VCaP (cell line): ENCODE measurements at regions not wholly inside any gene's neighbourhood (a gene's known extent, or its start where the extent isn't known, plus 50 kb on each side); places are given as distances from the start of the nearest gene placed in this dataset.

Experiments used
- H3K27ac ChIP-seq: fragments of 450-650 bp; 2 replicates; pipeline ENCODE4 v1.5.1; 2017
- TF ChIP-seq, protein P1 (sequence below): fragments of 450-650 bp; conservative IDR thresholded peaks from 2 replicates; pipeline ENCODE4 v1.5.1; 2017; ENCODE audit warnings: mild to moderate bottlenecking, moderate library complexity

DNA sequence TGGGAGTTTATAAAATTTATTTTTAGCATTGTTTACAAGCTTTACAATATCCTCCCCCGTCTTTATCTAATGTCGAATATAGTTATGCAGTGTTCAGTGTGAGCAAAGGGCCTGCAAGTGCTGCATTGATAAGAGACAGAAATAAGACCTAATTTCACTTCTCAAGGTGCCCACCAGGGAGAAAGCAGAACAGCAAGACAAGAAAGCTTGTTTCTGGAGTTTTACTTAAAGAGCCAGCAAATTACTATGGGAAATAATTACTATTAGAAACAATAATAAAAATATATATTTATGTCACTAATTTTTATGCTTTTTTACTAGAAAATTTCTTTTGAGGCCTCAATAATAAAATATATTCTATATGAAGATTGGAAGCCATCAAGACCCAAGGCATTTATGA, 2677.7 kb downstream of the ARAP2 start:
- no peak overlapping the region for H3K27ac ChIP-seq
- TF ChIP-seq, protein P1, sequence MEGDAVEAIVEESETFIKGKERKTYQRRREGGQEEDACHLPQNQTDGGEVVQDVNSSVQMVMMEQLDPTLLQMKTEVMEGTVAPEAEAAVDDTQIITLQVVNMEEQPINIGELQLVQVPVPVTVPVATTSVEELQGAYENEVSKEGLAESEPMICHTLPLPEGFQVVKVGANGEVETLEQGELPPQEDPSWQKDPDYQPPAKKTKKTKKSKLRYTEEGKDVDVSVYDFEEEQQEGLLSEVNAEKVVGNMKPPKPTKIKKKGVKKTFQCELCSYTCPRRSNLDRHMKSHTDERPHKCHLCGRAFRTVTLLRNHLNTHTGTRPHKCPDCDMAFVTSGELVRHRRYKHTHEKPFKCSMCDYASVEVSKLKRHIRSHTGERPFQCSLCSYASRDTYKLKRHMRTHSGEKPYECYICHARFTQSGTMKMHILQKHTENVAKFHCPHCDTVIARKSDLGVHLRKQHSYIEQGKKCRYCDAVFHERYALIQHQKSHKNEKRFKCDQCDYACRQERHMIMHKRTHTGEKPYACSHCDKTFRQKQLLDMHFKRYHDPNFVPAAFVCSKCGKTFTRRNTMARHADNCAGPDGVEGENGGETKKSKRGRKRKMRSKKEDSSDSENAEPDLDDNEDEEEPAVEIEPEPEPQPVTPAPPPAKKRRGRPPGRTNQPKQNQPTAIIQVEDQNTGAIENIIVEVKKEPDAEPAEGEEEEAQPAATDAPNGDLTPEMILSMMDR = no peak

DNA sequence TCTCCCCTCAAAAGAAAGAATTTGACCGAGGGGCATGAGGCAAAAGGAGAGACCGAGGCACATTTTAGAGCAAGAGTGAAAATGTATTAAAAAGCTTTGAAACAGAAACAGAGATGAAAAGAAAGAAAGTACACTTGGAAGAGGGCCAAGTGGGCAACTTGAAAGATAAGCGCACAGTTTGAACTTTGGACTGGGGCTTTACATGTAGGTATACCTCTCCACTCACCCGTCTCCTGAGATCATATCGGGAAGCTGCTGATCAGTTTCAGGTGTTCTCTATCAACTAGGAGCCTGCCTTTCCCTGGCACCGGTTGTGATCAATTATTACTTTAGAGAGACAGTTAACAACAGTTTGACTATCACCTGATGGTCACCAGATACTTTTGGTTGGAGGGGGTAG, 2666.5 kb downstream of the ARAP2 start:
- TF ChIP-seq, protein P1 = no peak
- no peak overlapping the region for H3K27ac ChIP-seq

DNA sequence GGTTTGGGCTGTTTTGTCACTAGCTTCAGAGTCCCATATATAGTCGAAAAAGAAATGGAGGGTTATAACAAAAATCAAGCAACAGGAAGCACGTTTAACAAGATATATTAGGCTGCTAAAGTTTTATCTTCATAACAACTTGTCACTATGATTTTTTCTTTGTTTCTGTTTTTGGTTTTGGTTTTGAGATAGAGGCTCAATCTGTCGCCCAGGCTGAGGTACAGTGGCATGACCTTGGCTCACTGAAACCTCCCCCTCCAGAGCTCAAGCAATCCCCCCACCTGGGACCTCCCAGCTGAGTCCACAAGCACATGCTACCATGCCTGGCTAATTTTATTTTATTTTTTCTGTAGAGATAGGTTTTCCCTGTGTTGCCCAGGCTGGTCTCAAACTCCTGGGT, 2664.4 kb downstream of the ARAP2 start:
- TF ChIP-seq, protein P1 = no peak
- no peak overlapping the region for H3K27ac ChIP-seq

DNA sequence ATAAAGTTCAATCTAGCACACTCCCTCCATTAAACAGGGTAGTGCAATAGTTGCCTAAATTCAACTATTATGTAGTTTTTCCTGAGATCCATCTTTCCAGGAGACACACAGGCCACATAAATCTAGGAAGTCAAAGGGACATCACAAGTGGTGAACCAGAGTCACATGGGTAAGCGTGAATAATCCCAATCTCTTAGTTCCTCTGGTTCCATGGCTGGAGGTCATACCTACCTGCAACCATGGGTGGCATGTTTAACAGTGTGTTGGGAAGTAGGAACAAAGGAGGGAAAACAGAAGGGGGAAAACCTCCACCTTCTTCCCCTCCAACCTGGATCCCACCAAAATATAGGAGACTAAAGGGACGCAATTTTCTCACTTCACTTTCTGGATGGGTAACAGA, 2651.6 kb downstream of the ARAP2 start:
- TF ChIP-seq, protein P1 = no peak
- no peak overlapping the region for H3K27ac ChIP-seq

DNA sequence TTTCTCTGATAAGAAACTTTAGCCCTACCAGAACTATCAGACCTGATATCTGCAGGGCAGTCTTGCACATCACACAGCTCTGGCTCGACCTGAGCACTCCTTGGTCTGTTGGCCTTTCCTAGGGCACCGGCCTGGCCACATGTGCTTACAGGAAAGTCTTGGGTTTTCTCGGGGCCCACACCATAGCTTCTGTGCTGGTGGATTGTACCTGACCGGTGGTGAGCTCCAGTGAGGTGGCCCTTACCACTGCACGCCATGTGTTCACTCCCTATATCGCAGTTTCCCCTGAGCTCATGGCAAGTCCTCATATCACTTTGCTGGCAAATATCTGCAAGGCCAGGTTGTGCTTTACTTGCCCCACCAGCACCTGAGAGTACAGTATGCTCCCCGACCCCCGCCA, 2637.4 kb downstream of the ARAP2 start:
- no peak overlapping the region for H3K27ac ChIP-seq
- TF ChIP-seq, protein P1 = no peak

DNA sequence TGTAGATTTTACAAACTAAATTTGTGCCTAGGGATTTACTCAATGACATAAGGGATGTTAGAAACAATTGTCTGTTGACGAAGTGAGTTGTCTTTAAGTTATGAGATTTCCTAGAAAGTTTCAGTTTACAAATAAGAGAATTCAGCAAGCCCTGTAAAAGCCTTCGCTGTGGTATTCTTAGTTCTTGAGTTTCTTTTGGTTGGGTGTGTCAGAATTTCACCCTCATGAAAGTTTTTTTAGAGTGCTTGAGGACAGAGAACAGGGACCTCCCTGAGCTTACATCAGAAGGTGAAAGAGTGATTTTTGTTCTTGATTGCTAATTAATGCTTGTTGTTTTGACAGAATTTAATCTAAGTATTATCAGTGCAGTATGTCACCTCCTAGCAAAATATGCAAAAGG, 2628.2 kb downstream of the ARAP2 start:
- H3K27ac ChIP-seq = no peak overlapping the region
- TF ChIP-seq, protein P1 = no peak

DNA sequence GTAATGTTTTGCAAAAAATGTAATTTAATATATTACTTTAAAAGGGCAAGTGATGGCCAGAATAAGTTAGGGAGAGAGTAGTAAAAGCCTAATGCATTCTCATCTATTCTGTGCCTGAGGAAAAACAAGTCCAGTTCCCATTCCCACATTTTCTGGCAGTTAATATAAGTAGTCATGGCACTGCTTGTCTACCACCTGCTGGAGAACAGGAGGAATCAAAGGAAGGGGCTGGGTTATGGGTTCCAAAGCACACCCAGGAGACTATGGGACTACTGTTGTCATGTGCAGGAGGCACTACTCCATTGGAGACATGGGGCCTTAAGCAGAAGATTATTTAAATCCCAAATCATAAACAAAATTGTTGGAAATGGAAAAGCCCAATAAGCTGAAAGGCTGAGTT, 2618.6 kb downstream of the ARAP2 start:
- TF ChIP-seq, protein P1 = peak; percentile 23
- no peak overlapping the region for H3K27ac ChIP-seq

DNA sequence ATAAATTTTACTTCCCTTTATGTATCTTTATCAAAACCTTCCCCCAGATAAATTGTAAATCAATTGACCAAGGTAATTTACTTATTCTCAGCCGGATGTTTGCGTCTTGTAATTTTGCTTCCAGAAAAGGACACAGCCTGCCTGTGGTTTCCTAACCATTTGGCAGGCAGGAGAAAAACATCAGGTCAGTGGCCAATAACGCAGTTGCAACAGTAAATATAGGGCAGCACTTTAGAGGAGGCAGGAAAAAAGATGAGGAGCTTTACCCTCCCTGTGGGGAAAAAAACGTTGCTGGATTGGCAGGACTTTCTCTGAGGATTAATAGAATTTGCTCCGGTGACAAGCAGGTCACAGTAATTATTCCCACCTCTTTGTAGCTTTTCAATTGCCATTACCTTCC, 2618.1 kb downstream of the ARAP2 start:
- no peak overlapping the region for H3K27ac ChIP-seq
- TF ChIP-seq, protein P1 = 0 out of 2 replicates have a peak, but pooled peaks have one; percentile 5
